SK-N-SH treated with all-trans-retinoic acid at 6 μM for 48 hours (cell line): ENCODE measurements at regions not wholly inside any gene's neighbourhood (a gene's known extent, or its start where the extent isn't known, plus 50 kb on each side); places are given as distances from the start of the nearest gene placed in this dataset.

Source experiments
- ATAC-seq: fragments of 200-7000 bp; cut with Tn5 transposase; 3 replicates; pipeline ENCODE4 v1.9.1; 2020; ENCODE audit warnings: mild to moderate bottlenecking, moderate library complexity
- ARNTL ChIP-seq: fragments of 450-650 bp; formaldehyde crosslinking; IDR thresholded peaks from 2 replicates; pipeline ENCODE4 v1.5.0; 2020; ENCODE audit warnings: low read depth, mild to moderate bottlenecking, moderate library complexity, borderline replicate concordance
- BACH2 ChIP-seq: fragments of 250-450 bp; sonication (Bioruptor Pico); IDR thresholded peaks from 2 replicates; pipeline ENCODE4 v1.9.0; 2021; ENCODE audit warnings: mild to moderate bottlenecking, borderline replicate concordance
- CSDC2 ChIP-seq: fragments of 250-450 bp; sonication (Bioruptor Pico); IDR thresholded peaks from 2 replicates; pipeline ENCODE4 v1.5.0; 2020; ENCODE audit warnings: mild to moderate bottlenecking, moderate library complexity
- ESRRG ChIP-seq: fragments of 250-450 bp; sonication (Bioruptor Pico); IDR thresholded peaks from 2 replicates; pipeline ENCODE4 v1.6.1; 2021; ENCODE audit warnings: mild to moderate bottlenecking
- GLIS3 ChIP-seq: fragments of 250-450 bp; sonication (Bioruptor Pico); IDR thresholded peaks from 2 replicates; pipeline ENCODE4 v1.5.0; 2020; ENCODE audit warnings: mild to moderate bottlenecking, moderate library complexity
- ISL1 ChIP-seq: fragments of 250-450 bp; sonication (Bioruptor Pico); IDR thresholded peaks from 2 replicates; pipeline ENCODE4 v2.1.2; 2022; ENCODE audit warnings: mild to moderate bottlenecking, moderate library complexity
- OSR1 ChIP-seq: fragments of 250-450 bp; sonication (Bioruptor Pico); IDR thresholded peaks from 2 replicates; pipeline ENCODE4 v1.8.0; 2022; ENCODE audit warnings: moderate library complexity, mild to moderate bottlenecking, inconsistent platforms
- PPARA ChIP-seq: fragments of 250-450 bp; sonication (Bioruptor Pico); IDR thresholded peaks from 2 replicates; pipeline ENCODE4 v1.5.0; 2020; ENCODE audit warnings: mild to moderate bottlenecking, borderline replicate concordance
- RARB ChIP-seq: fragments of 250-450 bp; sonication (Bioruptor Pico); IDR thresholded peaks from 2 replicates; pipeline ENCODE4 v1.8.0; 2021; ENCODE audit warnings: mild to moderate bottlenecking, moderate library complexity
- SNAI2 ChIP-seq: fragments of 250-450 bp; sonication (Bioruptor Pico); IDR thresholded peaks from 2 replicates; pipeline ENCODE4 v1.5.0; 2020; ENCODE audit warnings: mild to moderate bottlenecking, moderate library complexity
- TCF4 ChIP-seq: fragments of 250-450 bp; sonication (Bioruptor Pico); IDR thresholded peaks from 2 replicates; pipeline ENCODE4 v1.8.0; 2021; ENCODE audit warnings: mild to moderate bottlenecking, moderate library complexity, borderline replicate concordance
- TOX ChIP-seq: fragments of 250-450 bp; sonication (Bioruptor Pico); IDR thresholded peaks from 2 replicates; pipeline ENCODE4 v1.8.0; 2021; ENCODE audit warnings: mild to moderate bottlenecking, moderate library complexity, borderline replicate concordance
- ZC3H10 ChIP-seq: fragments of 250-450 bp; sonication (Bioruptor Pico); IDR thresholded peaks from 2 replicates; pipeline ENCODE4 v1.5.1; 2021; ENCODE audit warnings: mild to moderate bottlenecking, moderate library complexity
- ZFP3 ChIP-seq: fragments of 250-450 bp; sonication (Bioruptor Pico); IDR thresholded peaks from 2 replicates; pipeline ENCODE4 v1.5.0; 2020; ENCODE audit warnings: mild to moderate bottlenecking, moderate library complexity
- ZFP30 ChIP-seq: fragments of 450-650 bp; formaldehyde crosslinking; IDR thresholded peaks from 2 replicates; pipeline ENCODE4 v1.5.0; 2022; ENCODE audit warnings: mild to moderate bottlenecking, moderate library complexity
- ZNF70 ChIP-seq: fragments of 450-650 bp; formaldehyde crosslinking; IDR thresholded peaks from 2 replicates; pipeline ENCODE4 v1.5.0; 2020; ENCODE audit warnings: mild to moderate bottlenecking, moderate library complexity
- ZNF8 ChIP-seq: fragments of 450-650 bp; formaldehyde crosslinking; IDR thresholded peaks from 2 replicates; pipeline ENCODE4 v1.5.0; 2020; ENCODE audit warnings: mild to moderate bottlenecking, moderate library complexity
- TF ChIP-seq, protein P1 (sequence below): fragments of 250-450 bp; sonication (Bioruptor Pico); IDR thresholded peaks from 2 replicates; pipeline ENCODE4 v1.5.1; 2020; ENCODE audit warnings: low read depth, mild to moderate bottlenecking, moderate library complexity
- TF ChIP-seq, protein P2 (sequence below): fragments of 250-450 bp; sonication (Bioruptor Pico); IDR thresholded peaks from 2 replicates; pipeline ENCODE4 v1.5.0; 2020; ENCODE audit warnings: mild to moderate bottlenecking, moderate library complexity
- TF ChIP-seq, protein P3 (sequence below): fragments of 250-450 bp; sonication (Bioruptor Pico); IDR thresholded peaks from 2 replicates; pipeline ENCODE4 v1.8.0; 2020; ENCODE audit warnings: mild to moderate bottlenecking, moderate library complexity, borderline replicate concordance
- TF ChIP-seq, protein P4 (sequence below): fragments of 250-450 bp; sonication (Bioruptor Pico); IDR thresholded peaks from 2 replicates; pipeline ENCODE4 v1.8.0; 2021; ENCODE audit warnings: low read depth, mild to moderate bottlenecking, moderate library complexity, borderline replicate concordance
- TF ChIP-seq, protein P5 (sequence below): fragments of 250-450 bp; sonication (Bioruptor Pico); IDR thresholded peaks from 2 replicates; pipeline ENCODE4 v1.5.1; 2021; ENCODE audit warnings: mild to moderate bottlenecking, moderate library complexity

DNA sequence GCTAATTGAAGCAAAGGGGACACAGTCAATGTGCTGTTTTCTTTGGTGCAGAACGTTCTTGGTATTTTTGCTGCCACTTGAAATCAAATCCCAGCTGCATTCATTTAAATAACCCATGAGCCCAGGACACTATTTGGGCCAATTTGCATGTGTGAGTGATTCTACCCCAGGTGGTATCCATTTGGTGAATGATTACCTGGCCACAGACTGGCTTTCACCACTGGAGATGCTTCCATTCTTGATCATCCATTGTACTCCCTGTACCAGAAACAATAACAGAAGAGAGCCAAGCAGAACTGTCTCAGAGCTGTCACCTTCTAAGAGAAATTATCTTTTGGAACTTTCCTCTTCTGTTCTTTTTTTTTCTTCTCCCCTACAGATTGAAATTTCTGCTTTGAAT lies 139.7 kb upstream of the RARB start:
- TF ChIP-seq ZFP30 (CRISPR knock-in tag), result no peak
- no peak for TF ChIP-seq ZFP3 (CRISPR knock-in tag)
- TF ChIP-seq ESRRG (CRISPR knock-in tag), result no peak
- no peak for TF ChIP-seq CSDC2 (CRISPR knock-in tag)
- TF ChIP-seq BACH2 (CRISPR knock-in tag), result no peak
- TF ChIP-seq, protein P1, sequence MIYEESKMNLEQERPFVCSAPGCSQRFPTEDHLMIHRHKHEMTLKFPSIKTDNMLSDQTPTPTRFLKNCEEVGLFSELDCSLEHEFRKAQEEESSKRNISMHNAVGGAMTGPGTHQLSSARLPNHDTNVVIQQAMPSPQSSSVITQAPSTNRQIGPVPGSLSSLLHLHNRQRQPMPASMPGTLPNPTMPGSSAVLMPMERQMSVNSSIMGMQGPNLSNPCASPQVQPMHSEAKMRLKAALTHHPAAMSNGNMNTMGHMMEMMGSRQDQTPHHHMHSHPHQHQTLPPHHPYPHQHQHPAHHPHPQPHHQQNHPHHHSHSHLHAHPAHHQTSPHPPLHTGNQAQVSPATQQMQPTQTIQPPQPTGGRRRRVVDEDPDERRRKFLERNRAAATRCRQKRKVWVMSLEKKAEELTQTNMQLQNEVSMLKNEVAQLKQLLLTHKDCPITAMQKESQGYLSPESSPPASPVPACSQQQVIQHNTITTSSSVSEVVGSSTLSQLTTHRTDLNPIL, result no peak
- TF ChIP-seq, protein P2, sequence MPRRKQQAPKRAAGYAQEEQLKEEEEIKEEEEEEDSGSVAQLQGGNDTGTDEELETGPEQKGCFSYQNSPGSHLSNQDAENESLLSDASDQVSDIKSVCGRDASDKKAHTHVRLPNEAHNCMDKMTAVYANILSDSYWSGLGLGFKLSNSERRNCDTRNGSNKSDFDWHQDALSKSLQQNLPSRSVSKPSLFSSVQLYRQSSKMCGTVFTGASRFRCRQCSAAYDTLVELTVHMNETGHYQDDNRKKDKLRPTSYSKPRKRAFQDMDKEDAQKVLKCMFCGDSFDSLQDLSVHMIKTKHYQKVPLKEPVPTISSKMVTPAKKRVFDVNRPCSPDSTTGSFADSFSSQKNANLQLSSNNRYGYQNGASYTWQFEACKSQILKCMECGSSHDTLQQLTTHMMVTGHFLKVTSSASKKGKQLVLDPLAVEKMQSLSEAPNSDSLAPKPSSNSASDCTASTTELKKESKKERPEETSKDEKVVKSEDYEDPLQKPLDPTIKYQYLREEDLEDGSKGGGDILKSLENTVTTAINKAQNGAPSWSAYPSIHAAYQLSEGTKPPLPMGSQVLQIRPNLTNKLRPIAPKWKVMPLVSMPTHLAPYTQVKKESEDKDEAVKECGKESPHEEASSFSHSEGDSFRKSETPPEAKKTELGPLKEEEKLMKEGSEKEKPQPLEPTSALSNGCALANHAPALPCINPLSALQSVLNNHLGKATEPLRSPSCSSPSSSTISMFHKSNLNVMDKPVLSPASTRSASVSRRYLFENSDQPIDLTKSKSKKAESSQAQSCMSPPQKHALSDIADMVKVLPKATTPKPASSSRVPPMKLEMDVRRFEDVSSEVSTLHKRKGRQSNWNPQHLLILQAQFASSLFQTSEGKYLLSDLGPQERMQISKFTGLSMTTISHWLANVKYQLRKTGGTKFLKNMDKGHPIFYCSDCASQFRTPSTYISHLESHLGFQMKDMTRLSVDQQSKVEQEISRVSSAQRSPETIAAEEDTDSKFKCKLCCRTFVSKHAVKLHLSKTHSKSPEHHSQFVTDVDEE, result no peak
- no peak for TF ChIP-seq PPARA
- TF ChIP-seq, protein P3, sequence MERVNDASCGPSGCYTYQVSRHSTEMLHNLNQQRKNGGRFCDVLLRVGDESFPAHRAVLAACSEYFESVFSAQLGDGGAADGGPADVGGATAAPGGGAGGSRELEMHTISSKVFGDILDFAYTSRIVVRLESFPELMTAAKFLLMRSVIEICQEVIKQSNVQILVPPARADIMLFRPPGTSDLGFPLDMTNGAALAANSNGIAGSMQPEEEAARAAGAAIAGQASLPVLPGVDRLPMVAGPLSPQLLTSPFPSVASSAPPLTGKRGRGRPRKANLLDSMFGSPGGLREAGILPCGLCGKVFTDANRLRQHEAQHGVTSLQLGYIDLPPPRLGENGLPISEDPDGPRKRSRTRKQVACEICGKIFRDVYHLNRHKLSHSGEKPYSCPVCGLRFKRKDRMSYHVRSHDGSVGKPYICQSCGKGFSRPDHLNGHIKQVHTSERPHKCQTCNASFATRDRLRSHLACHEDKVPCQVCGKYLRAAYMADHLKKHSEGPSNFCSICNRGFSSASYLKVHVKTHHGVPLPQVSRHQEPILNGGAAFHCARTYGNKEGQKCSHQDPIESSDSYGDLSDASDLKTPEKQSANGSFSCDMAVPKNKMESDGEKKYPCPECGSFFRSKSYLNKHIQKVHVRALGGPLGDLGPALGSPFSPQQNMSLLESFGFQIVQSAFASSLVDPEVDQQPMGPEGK (CRISPR knock-in tag), result no peak
- TF ChIP-seq ISL1 (CRISPR knock-in tag), result no peak
- TF ChIP-seq TOX (CRISPR knock-in tag), result no peak
- TF ChIP-seq, protein P4, sequence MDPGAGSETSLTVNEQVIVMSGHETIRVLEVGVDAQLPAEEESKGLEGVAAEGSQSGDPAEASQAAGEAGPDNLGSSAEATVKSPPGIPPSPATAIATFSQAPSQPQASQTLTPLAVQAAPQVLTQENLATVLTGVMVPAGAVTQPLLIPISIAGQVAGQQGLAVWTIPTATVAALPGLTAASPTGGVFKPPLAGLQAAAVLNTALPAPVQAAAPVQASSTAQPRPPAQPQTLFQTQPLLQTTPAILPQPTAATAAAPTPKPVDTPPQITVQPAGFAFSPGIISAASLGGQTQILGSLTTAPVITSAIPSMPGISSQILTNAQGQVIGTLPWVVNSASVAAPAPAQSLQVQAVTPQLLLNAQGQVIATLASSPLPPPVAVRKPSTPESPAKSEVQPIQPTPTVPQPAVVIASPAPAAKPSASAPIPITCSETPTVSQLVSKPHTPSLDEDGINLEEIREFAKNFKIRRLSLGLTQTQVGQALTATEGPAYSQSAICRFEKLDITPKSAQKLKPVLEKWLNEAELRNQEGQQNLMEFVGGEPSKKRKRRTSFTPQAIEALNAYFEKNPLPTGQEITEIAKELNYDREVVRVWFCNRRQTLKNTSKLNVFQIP, result no peak
- no peak for TF ChIP-seq TCF4 (CRISPR knock-in tag)
- TF ChIP-seq, protein P5, sequence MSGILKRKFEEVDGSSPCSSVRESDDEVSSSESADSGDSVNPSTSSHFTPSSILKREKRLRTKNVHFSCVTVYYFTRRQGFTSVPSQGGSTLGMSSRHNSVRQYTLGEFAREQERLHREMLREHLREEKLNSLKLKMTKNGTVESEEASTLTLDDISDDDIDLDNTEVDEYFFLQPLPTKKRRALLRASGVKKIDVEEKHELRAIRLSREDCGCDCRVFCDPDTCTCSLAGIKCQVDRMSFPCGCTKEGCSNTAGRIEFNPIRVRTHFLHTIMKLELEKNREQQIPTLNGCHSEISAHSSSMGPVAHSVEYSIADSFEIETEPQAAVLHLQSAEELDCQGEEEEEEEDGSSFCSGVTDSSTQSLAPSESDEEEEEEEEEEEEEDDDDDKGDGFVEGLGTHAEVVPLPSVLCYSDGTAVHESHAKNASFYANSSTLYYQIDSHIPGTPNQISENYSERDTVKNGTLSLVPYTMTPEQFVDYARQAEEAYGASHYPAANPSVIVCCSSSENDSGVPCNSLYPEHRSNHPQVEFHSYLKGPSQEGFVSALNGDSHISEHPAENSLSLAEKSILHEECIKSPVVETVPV (CRISPR knock-in tag), result no peak
- TF ChIP-seq ZNF8 (CRISPR knock-in tag), result no peak
- TF ChIP-seq ARNTL (CRISPR knock-in tag), result no peak
- no peak for TF ChIP-seq GLIS3 (CRISPR knock-in tag)
- no peak for TF ChIP-seq SNAI2 (CRISPR knock-in tag)
- no peak for TF ChIP-seq RARB (CRISPR knock-in tag)
- ATAC-seq, result no peak

DNA sequence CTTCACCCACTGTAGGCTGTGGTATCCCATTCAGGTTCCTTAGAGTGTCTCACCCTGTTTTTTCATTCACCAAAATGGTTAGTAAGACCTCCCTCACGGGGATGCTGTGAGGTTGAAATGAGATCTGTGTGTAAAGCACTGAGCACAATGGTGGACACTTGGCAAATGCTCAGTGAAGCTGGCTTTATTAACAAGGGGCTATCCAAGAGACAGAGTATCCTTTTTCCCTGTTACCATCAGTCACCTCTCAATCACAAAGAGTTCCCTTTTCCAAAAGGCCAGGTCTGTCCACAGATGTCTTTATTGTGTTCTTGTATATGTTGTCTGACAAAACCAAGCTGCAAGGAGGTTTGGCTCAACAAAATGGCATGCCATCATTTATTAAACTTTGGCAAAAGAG lies 138.9 kb upstream of the RARB start:
- no peak for ATAC-seq

More for the DNA sequence above, 138.9 kb upstream of the RARB start:
- TF ChIP-seq ZNF8 (CRISPR knock-in tag) (no peak), ZNF70 (CRISPR knock-in tag) (no peak), ZFP30 (CRISPR knock-in tag) (no peak), TOX (CRISPR knock-in tag) (no peak), OSR1 (no peak), PPARA (no peak), ZC3H10 (CRISPR knock-in tag) (no peak), CSDC2 (CRISPR knock-in tag) (no peak), ARNTL (CRISPR knock-in tag) (no peak)
- TF ChIP-seq, protein P1, result no peak
- TF ChIP-seq, protein P2, result no peak
- TF ChIP-seq, protein P5 (CRISPR knock-in tag), result no peak
